ENCODE measurements at regions not wholly inside any gene's neighbourhood (a gene's known extent, or its start where the extent isn't known, plus 50 kb on each side); places are given as distances from the start of the nearest gene placed in this dataset.

GRCh38 chr2:48116497-48116896 is 198.0 kb upstream of the FOXN2 start:
- no peaks in the 10 kb centered on the region for H3K9me3 ChIP-seq (ENCODE audit: control insufficient read depth, low read length)

GRCh38 chr2:48118895-48119294 is 195.6 kb upstream of the FOXN2 start:
- no peak overlapping the region for H3K4ac ChIP-seq (ENCODE audit: low read depth in 1 of 2, low read length in 2 of 2)
- H3K9me3 ChIP-seq (ENCODE audit: control insufficient read depth, low read length) = no peaks in the 10 kb centered on the region
- no peak overlapping the region for H3K14ac ChIP-seq (ENCODE audit: low read length in 2 of 2)
- no peak overlapping the region for H3K4me2 ChIP-seq (ENCODE audit: low read length, poor library complexity, severe bottlenecking)
- no peak for DNase-seq
- H4K8ac ChIP-seq (ENCODE audit: low read length) = no peak overlapping the region
- H4K91ac ChIP-seq (ENCODE audit: low read length) = no peak overlapping the region
- H2BK120ac ChIP-seq (ENCODE audit: low read depth, low read length) = no peak overlapping the region
- no peak overlapping the region for H2AK5ac ChIP-seq (ENCODE audit: low read length, severe bottlenecking)
- no peak overlapping the region for H2BK5ac ChIP-seq (ENCODE audit: low read depth, low read length, poor library complexity, severe bottlenecking)
- H3K79me1 ChIP-seq (replicated peaks; ENCODE audit: low read length, poor library complexity, severe bottlenecking) = no peaks in the 10 kb centered on the region
- no peak overlapping the region for H3K9ac ChIP-seq (ENCODE audit: low read length)
- H2AFZ ChIP-seq (ENCODE audit: low read depth, low read length) = no peak overlapping the region
- H2BK15ac ChIP-seq (ENCODE audit: low read depth, poor library complexity, severe bottlenecking) = no peak overlapping the region
- H3K4me1 ChIP-seq (ENCODE audit: control insufficient read depth, insufficient read depth, low read depth, low read length) = no peaks in the 10 kb centered on the region
- no peak overlapping the region for H3K27ac ChIP-seq (ENCODE audit: low read length, poor library complexity, severe bottlenecking)
- H3K18ac ChIP-seq (ENCODE audit: low read depth in 1 of 2, low read length in 2 of 2) = no peak overlapping the region
- H3K23ac ChIP-seq (ENCODE audit: low read length in 2 of 2) = no peak overlapping the region
- no peak overlapping the region for H2BK12ac ChIP-seq (ENCODE audit: low read length in 2 of 2)
- no peaks in the 10 kb centered on the region for H3K36me3 ChIP-seq (ENCODE audit: control insufficient read depth in 1 of 2, insufficient read depth in 2 of 2, low read depth in 1 of 2, low read length in 2 of 2)
- H3K27me3 ChIP-seq (ENCODE audit: control insufficient read depth in 1 of 2, insufficient read depth in 1 of 2, low read length in 2 of 2) = no peaks in the 10 kb centered on the region
- WGBS = 89% methylated on average over 6 of the region's 6 CpGs
- no peak overlapping the region for H3K4me3 ChIP-seq (ENCODE audit: insufficient read depth in 1 of 2, low read depth in 1 of 2, low read length in 2 of 2)

More at GRCh38 chr2:48116497-48116896, 198.0 kb upstream of the FOXN2 start:
- Histone ChIP-seq H2BK120ac (ENCODE audit: low read depth, low read length) (no peak overlapping the region), H2BK12ac (ENCODE audit: low read length in 2 of 2) (no peak overlapping the region), H3K27ac (ENCODE audit: low read length, poor library complexity, severe bottlenecking) (no peak overlapping the region), H3K4ac (ENCODE audit: low read depth in 1 of 2, low read length in 2 of 2) (no peak overlapping the region), H2AFZ (ENCODE audit: low read depth, low read length) (no peak overlapping the region), H2BK5ac (ENCODE audit: low read depth, low read length, poor library complexity, severe bottlenecking) (no peak overlapping the region), H2BK15ac (ENCODE audit: low read depth, poor library complexity, severe bottlenecking) (no peak overlapping the region), H3K14ac (ENCODE audit: low read length in 2 of 2) (no peak overlapping the region), H3K9ac (ENCODE audit: low read length) (no peak overlapping the region), H3K4me1 (ENCODE audit: control insufficient read depth, insufficient read depth, low read depth, low read length) (peaks cover 6% of the 10 kb centered on the region), H3K36me3 (ENCODE audit: control insufficient read depth in 1 of 2, insufficient read depth in 2 of 2, low read depth in 1 of 2, low read length in 2 of 2) (no peaks in the 10 kb centered on the region), H3K4me3 (ENCODE audit: insufficient read depth in 1 of 2, low read depth in 1 of 2, low read length in 2 of 2) (no peak overlapping the region), H3K4me2 (ENCODE audit: low read length, poor library complexity, severe bottlenecking) (no peak overlapping the region), H3K27me3 (ENCODE audit: control insufficient read depth in 1 of 2, insufficient read depth in 1 of 2, low read length in 2 of 2) (no peaks in the 10 kb centered on the region), H4K8ac (ENCODE audit: low read length) (no peak overlapping the region), H3K23ac (ENCODE audit: low read length in 2 of 2) (no peak overlapping the region), H3K79me1 (replicated peaks; ENCODE audit: low read length, poor library complexity, severe bottlenecking) (no peaks in the 10 kb centered on the region), H4K91ac (ENCODE audit: low read length) (no peak overlapping the region), H2AK5ac (ENCODE audit: low read length, severe bottlenecking) (no peak overlapping the region), H3K18ac (ENCODE audit: low read depth in 1 of 2, low read length in 2 of 2) (no peak overlapping the region)
- no peak for DNase-seq

GRCh38 chr2:48120112-48120511 is 194.4 kb upstream of the FOXN2 start:
- no peak overlapping the region for H2BK120ac ChIP-seq (ENCODE audit: low read depth, low read length)
- H3K18ac ChIP-seq (ENCODE audit: low read depth in 1 of 2, low read length in 2 of 2) = no peak overlapping the region
- no peak overlapping the region for H3K27ac ChIP-seq (ENCODE audit: low read length, poor library complexity, severe bottlenecking)
- no peak overlapping the region for H3K14ac ChIP-seq (ENCODE audit: low read length in 2 of 2)
- no peak overlapping the region for H3K23ac ChIP-seq (ENCODE audit: low read length in 2 of 2)
- no peak overlapping the region for H4K8ac ChIP-seq (ENCODE audit: low read length)
- no peak overlapping the region for H2BK5ac ChIP-seq (ENCODE audit: low read depth, low read length, poor library complexity, severe bottlenecking)
- H3K4me2 ChIP-seq (ENCODE audit: low read length, poor library complexity, severe bottlenecking) = no peak overlapping the region
- H3K4me1 ChIP-seq (ENCODE audit: control insufficient read depth, insufficient read depth, low read depth, low read length) = no peaks in the 10 kb centered on the region
- no peak overlapping the region for H3K4ac ChIP-seq (ENCODE audit: low read depth in 1 of 2, low read length in 2 of 2)
- H3K36me3 ChIP-seq (ENCODE audit: control insufficient read depth in 1 of 2, insufficient read depth in 2 of 2, low read depth in 1 of 2, low read length in 2 of 2) = no peaks in the 10 kb centered on the region
- H3K27me3 ChIP-seq (ENCODE audit: control insufficient read depth in 1 of 2, insufficient read depth in 1 of 2, low read length in 2 of 2) = no peaks in the 10 kb centered on the region
- WGBS = 92% methylated on average over 2 of the region's 3 CpGs
- H3K4me3 ChIP-seq (ENCODE audit: insufficient read depth in 1 of 2, low read depth in 1 of 2, low read length in 2 of 2) = no peak overlapping the region
- H2AFZ ChIP-seq (ENCODE audit: low read depth, low read length) = no peak overlapping the region
- no peak overlapping the region for H3K9ac ChIP-seq (ENCODE audit: low read length)
- H2AK5ac ChIP-seq (ENCODE audit: low read length, severe bottlenecking) = no peak overlapping the region
- H3K9me3 ChIP-seq (ENCODE audit: control insufficient read depth, low read length) = no peaks in the 10 kb centered on the region
- H3K79me1 ChIP-seq (replicated peaks; ENCODE audit: low read length, poor library complexity, severe bottlenecking) = no peaks in the 10 kb centered on the region
- H2BK15ac ChIP-seq (ENCODE audit: low read depth, poor library complexity, severe bottlenecking) = no peak overlapping the region
- no peak for DNase-seq
- no peak overlapping the region for H2BK12ac ChIP-seq (ENCODE audit: low read length in 2 of 2)
- no peak overlapping the region for H4K91ac ChIP-seq (ENCODE audit: low read length)

- WGBS = 86% methylated on average over 1 of the region's 1 CpG
- no peak overlapping the region for H4K8ac ChIP-seq (ENCODE audit: low read length)
- no peak overlapping the region for H2BK5ac ChIP-seq (ENCODE audit: low read depth, low read length, poor library complexity, severe bottlenecking)
- H3K79me1 ChIP-seq (replicated peaks; ENCODE audit: low read length, poor library complexity, severe bottlenecking) = no peaks in the 10 kb centered on the region
- no peak overlapping the region for H3K9ac ChIP-seq (ENCODE audit: low read length)
- H3K4me1 ChIP-seq (ENCODE audit: control insufficient read depth, insufficient read depth, low read depth, low read length) = no peaks in the 10 kb centered on the region
- H3K27me3 ChIP-seq (ENCODE audit: control insufficient read depth in 1 of 2, insufficient read depth in 1 of 2, low read length in 2 of 2) = no peaks in the 10 kb centered on the region
- no peak overlapping the region for H3K23ac ChIP-seq (ENCODE audit: low read length in 2 of 2)
- no peak overlapping the region for H3K14ac ChIP-seq (ENCODE audit: low read length in 2 of 2)
- no peak overlapping the region for H3K18ac ChIP-seq (ENCODE audit: low read depth in 1 of 2, low read length in 2 of 2)
- H3K4me2 ChIP-seq (ENCODE audit: low read length, poor library complexity, severe bottlenecking) = no peak overlapping the region
- DNase-seq = peak; percentile 46
- H2AK5ac ChIP-seq (ENCODE audit: low read length, severe bottlenecking) = no peak overlapping the region
- no peak overlapping the region for H3K27ac ChIP-seq (ENCODE audit: low read length, poor library complexity, severe bottlenecking)
- H2BK12ac ChIP-seq (ENCODE audit: low read length in 2 of 2) = no peak overlapping the region
- no peak overlapping the region for H3K4ac ChIP-seq (ENCODE audit: low read depth in 1 of 2, low read length in 2 of 2)
- H4K91ac ChIP-seq (ENCODE audit: low read length) = no peak overlapping the region
- no peak overlapping the region for H2BK15ac ChIP-seq (ENCODE audit: low read depth, poor library complexity, severe bottlenecking)
- H3K36me3 ChIP-seq (ENCODE audit: control insufficient read depth in 1 of 2, insufficient read depth in 2 of 2, low read depth in 1 of 2, low read length in 2 of 2) = no peaks in the 10 kb centered on the region
- H3K9me3 ChIP-seq (ENCODE audit: control insufficient read depth, low read length) = no peaks in the 10 kb centered on the region
- H2BK120ac ChIP-seq (ENCODE audit: low read depth, low read length) = no peak overlapping the region
- no peak overlapping the region for H3K4me3 ChIP-seq (ENCODE audit: insufficient read depth in 1 of 2, low read depth in 1 of 2, low read length in 2 of 2)
- no peak overlapping the region for H2AFZ ChIP-seq (ENCODE audit: low read depth, low read length)
Observed at GRCh38 chr2:48120759-48121242, 193.7 kb upstream of the FOXN2 start.

Data from mesenchymal stem cell (in vitro differentiated cells and primary cell).